Neural cell (in vitro differentiated cells): ENCODE measurements at regions not wholly inside any gene's neighbourhood (a gene's known extent, or its start where the extent isn't known, plus 50 kb on each side); places are given as distances from the start of the nearest gene placed in this dataset.

Experiments
- H2AFZ ChIP-seq: fragments of 200-600, 300-800 bp; sonication (generic), shearing (Covaris generic); 2 replicates; pipeline ENCODE4 v1.6.0; 2014; ENCODE audit warnings: low read depth, mild to moderate bottlenecking, antibody characterized with exemption, low read length, moderate library complexity
- H3F3A ChIP-seq: fragments of 200-600 bp; shearing (Covaris generic); 2 replicates; pipeline ENCODE4 v1.6.1; 2016; ENCODE audit warnings: mild to moderate bottlenecking, moderate library complexity, mixed read lengths, antibody characterized with exemption, low read length; ENCODE audit not compliant: insufficient read depth, poor library complexity, severe bottlenecking
- H3K27ac ChIP-seq: fragments of 200-600, 300-800 bp; sonication (generic), shearing (Covaris generic); 2 replicates; pipeline ENCODE4 v1.5.1; 2014; ENCODE audit warnings: mild to moderate bottlenecking, low read length, moderate library complexity
- H3K27me3 ChIP-seq: fragments of 300-800, 200-600 bp; sonication (generic), shearing (Covaris generic); 2 replicates; pipeline ENCODE4 v1.6.0; 2014; ENCODE audit warnings: mild to moderate bottlenecking, low read depth, low read length, moderate library complexity; ENCODE audit not compliant: insufficient read depth
- H3K36me3 ChIP-seq: fragments of 300-800, 200-600 bp; sonication (generic), shearing (Covaris generic); 2 replicates; pipeline ENCODE4 v1.5.1; 2014; ENCODE audit warnings: mild to moderate bottlenecking, antibody characterized with exemption, low read length, moderate library complexity; ENCODE audit not compliant: insufficient read depth
- H3K4me2 ChIP-seq: fragments of 300-800, 200-600 bp; sonication (generic), shearing (Covaris generic); 2 replicates; pipeline ENCODE4 v1.6.0; 2014; ENCODE audit warnings: mild to moderate bottlenecking, low read length
- H3K4me3 ChIP-seq: fragments of 300-800, 200-600 bp; sonication (generic), shearing (Covaris generic); 2 replicates; pipeline ENCODE4 v1.5.1; 2014; ENCODE audit warnings: mild to moderate bottlenecking, low read length, moderate library complexity
- H3K79me2 ChIP-seq: fragments of 200-600 bp; shearing (Covaris generic); replicated peaks from 2 replicates; pipeline ENCODE4 v1.6.0; 2014; ENCODE audit warnings: mild to moderate bottlenecking, low read length, moderate library complexity; ENCODE audit not compliant: insufficient read depth
- H3K9ac ChIP-seq: fragments of 300-800, 200-600 bp; sonication (generic), shearing (Covaris generic); 2 replicates; pipeline ENCODE4 v1.6.1; 2016; ENCODE audit warnings: mild to moderate bottlenecking, low read length, mixed read lengths
- H3K9me2 ChIP-seq: fragments of 200-600 bp; shearing (Covaris generic); 2 replicates; pipeline ENCODE4 v1.6.1; 2016; ENCODE audit warnings: mild to moderate bottlenecking, low read length, mixed read lengths; ENCODE audit not compliant: insufficient read depth
- H3K9me3 ChIP-seq: fragments of 200-600, 300-800 bp; sonication (generic), shearing (Covaris generic); 2 replicates; pipeline ENCODE4 v1.6.1; 2016; ENCODE audit warnings: mild to moderate bottlenecking, mixed run types, low read length, moderate library complexity, mixed read lengths
- H4K20me1 ChIP-seq: fragments of 200-600 bp; shearing (Covaris generic); 2 replicates; pipeline ENCODE4 v1.6.1; 2016; ENCODE audit warnings: mild to moderate bottlenecking, mixed run types; ENCODE audit not compliant: insufficient read depth
- EP300 ChIP-seq: fragments of 450-650 bp; conservative IDR thresholded peaks from 2 replicates; pipeline ENCODE4 v1.6.1; 2014; ENCODE audit warnings: antibody characterized with exemption, mild to moderate bottlenecking, moderate library complexity; ENCODE audit not compliant: poor library complexity, severe bottlenecking
- EZH2 ChIP-seq: fragments of 200-600, 300-800 bp; shearing (Covaris generic), sonication (generic); IDR thresholded peaks from 2 replicates; pipeline ENCODE4 v1.6.1; 2014; ENCODE audit warnings: antibody characterized with exemption, low read length, borderline replicate concordance, mild to moderate bottlenecking; ENCODE audit not compliant: insufficient read depth, poor library complexity, severe bottlenecking
- MXI1 ChIP-seq: fragments of 450-650 bp; conservative IDR thresholded peaks from 2 replicates; pipeline ENCODE4 v1.6.1; 2014; ENCODE audit warnings: antibody characterized with exemption, mild to moderate bottlenecking; ENCODE audit not compliant: poor library complexity, severe bottlenecking
- POLR2AphosphoS5 ChIP-seq: IDR thresholded peaks from 2 replicates; pipeline ENCODE4 v1.6.1; 2012
- RAD21 ChIP-seq: fragments of 450-650 bp; conservative IDR thresholded peaks from 2 replicates; pipeline ENCODE4 v1.6.1; 2014; ENCODE audit warnings: antibody characterized with exemption, mild to moderate bottlenecking, moderate library complexity
- REST ChIP-seq: IDR thresholded peaks from 2 replicates; pipeline ENCODE4 v1.6.1; 2012; ENCODE audit warnings: borderline replicate concordance
- SMC3 ChIP-seq: fragments of 450-650 bp; conservative IDR thresholded peaks from 2 replicates; pipeline ENCODE4 v1.6.1; 2014; ENCODE audit warnings: antibody characterized with exemption, mild to moderate bottlenecking, moderate library complexity; ENCODE audit not compliant: poor library complexity
- TAF1 ChIP-seq: IDR thresholded peaks from 2 replicates; pipeline ENCODE4 v1.6.1; 2012; ENCODE audit warnings: low read depth
- TF ChIP-seq, protein P1 (sequence below): fragments of 450-650 bp; IDR thresholded peaks from 2 replicates; pipeline ENCODE4 v1.5.1; 2014; ENCODE audit warnings: antibody characterized with exemption, mild to moderate bottlenecking, moderate library complexity; ENCODE audit not compliant: poor library complexity, severe bottlenecking

DNA sequence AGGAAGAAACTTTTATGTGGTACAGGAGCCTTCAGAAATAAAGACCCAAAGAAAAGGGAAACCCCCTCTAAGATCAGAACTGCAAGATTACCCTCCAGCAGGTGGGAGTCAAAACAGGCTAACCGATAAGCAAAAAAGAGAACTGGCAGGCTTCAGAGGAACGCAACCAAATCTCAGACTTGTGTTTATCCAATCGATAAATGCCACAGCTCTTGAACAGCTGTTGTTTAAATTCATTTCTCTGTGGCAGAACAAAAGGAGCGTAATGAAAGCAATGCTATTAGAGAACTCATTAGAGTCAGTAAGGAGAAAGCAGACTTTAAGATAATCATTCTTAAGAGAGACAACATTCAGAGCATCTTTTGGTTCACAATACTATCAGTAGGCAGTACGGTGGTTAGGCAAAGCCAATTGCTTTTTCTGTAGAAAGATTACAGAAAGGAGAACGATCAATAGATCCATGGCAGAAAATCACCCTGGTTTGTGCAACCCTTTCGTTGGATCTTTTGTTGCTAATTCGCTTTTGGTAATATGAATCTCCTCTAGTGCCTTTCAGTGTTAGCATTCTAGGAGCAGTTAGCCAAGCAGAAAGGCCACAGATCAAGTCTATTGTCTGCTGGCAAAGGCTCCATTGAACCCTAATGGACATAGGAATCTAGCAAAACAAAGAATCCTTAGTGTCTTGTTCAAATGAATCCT lies 476.4 kb upstream of the CHST9 start:
- no peak overlapping the region for H3K27ac ChIP-seq
- H3K9me3 ChIP-seq = no peaks in the 10 kb centered on the region
- H2AFZ ChIP-seq = no peak overlapping the region
- no peaks in the 10 kb centered on the region for H3K9me2 ChIP-seq
- TF ChIP-seq TAF1 (no peak), RAD21 (no peak), POLR2AphosphoS5 (no peak), REST (no peak), MXI1 (no peak)
- TF ChIP-seq, protein P1, sequence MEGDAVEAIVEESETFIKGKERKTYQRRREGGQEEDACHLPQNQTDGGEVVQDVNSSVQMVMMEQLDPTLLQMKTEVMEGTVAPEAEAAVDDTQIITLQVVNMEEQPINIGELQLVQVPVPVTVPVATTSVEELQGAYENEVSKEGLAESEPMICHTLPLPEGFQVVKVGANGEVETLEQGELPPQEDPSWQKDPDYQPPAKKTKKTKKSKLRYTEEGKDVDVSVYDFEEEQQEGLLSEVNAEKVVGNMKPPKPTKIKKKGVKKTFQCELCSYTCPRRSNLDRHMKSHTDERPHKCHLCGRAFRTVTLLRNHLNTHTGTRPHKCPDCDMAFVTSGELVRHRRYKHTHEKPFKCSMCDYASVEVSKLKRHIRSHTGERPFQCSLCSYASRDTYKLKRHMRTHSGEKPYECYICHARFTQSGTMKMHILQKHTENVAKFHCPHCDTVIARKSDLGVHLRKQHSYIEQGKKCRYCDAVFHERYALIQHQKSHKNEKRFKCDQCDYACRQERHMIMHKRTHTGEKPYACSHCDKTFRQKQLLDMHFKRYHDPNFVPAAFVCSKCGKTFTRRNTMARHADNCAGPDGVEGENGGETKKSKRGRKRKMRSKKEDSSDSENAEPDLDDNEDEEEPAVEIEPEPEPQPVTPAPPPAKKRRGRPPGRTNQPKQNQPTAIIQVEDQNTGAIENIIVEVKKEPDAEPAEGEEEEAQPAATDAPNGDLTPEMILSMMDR = no peak
- no peak overlapping the region for H3K9ac ChIP-seq
- H3K4me3 ChIP-seq = no peak overlapping the region
- H3F3A ChIP-seq = no peaks in the 10 kb centered on the region
- no peaks in the 10 kb centered on the region for H3K27me3 ChIP-seq
- H4K20me1 ChIP-seq = no peaks in the 10 kb centered on the region
- H3K79me2 ChIP-seq = no peaks in the 10 kb centered on the region
- H3K4me2 ChIP-seq = no peak overlapping the region
- H3K36me3 ChIP-seq = no peaks in the 10 kb centered on the region

DNA sequence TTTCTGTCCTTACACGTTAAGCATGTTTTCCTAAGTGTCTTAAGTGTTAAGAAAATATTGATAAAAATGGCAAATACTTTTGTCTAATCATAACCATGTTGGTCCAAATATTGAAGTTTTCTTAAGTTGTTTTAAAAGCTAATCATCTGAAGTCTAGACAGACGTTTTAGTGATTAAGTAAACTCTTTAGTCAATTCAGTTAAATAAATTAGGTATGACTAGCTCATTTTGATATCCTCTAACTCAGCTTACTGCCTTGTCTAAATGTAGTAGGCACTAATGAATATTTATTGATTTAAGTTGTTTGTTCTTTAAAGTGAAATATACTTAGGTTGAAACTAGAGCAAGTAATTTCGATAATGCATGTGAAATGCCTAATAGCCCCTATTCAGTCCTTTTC lies 471.8 kb upstream of the CHST9 start:
- TF ChIP-seq RAD21 (no peak), REST (no peak), POLR2AphosphoS5 (no peak), MXI1 (no peak), SMC3 (no peak), TAF1 (no peak), EP300 (no peak), EZH2 (no peak)
- TF ChIP-seq, protein P1 = no peak
- no peak overlapping the region for H3K9ac ChIP-seq

More for the DNA sequence above, 471.8 kb upstream of the CHST9 start:
- Histone ChIP-seq H3K4me2 (no peak overlapping the region), H2AFZ (no peak overlapping the region), H3K27ac (no peak overlapping the region), H3K79me2 (no peaks in the 10 kb centered on the region), H3K9me3 (no peaks in the 10 kb centered on the region), H3F3A (no peaks in the 10 kb centered on the region), H3K36me3 (no peaks in the 10 kb centered on the region), H3K4me3 (no peak overlapping the region), H3K27me3 (no peaks in the 10 kb centered on the region), H4K20me1 (no peaks in the 10 kb centered on the region), H3K9me2 (no peaks in the 10 kb centered on the region)
